ENCODE measurements at regions not wholly inside any gene's neighbourhood (a gene's known extent, or its start where the extent isn't known, plus 50 kb on each side); places are given as distances from the start of the nearest gene placed in this dataset.
"Not testable (repeated sequence)": the region's sequence is repeated elsewhere in the genome, so short reads cannot be mapped to it uniquely, and the experiment has no call there.

- H3K4me1 ChIP-seq = no peaks in the 10 kb centered on the region
- no peak overlapping the region for H3K27ac ChIP-seq
- H2AFZ ChIP-seq = no peak overlapping the region
- no peak overlapping the region for H3K4me2 ChIP-seq (ENCODE audit: low read length)
- H3K9ac ChIP-seq = no peak overlapping the region
- H3K27me3 ChIP-seq (ENCODE audit: control insufficient read depth, insufficient read depth, low read length) = no peaks in the 10 kb centered on the region
- H3K79me2 ChIP-seq = no peaks in the 10 kb centered on the region
- TF ChIP-seq, protein P1, sequence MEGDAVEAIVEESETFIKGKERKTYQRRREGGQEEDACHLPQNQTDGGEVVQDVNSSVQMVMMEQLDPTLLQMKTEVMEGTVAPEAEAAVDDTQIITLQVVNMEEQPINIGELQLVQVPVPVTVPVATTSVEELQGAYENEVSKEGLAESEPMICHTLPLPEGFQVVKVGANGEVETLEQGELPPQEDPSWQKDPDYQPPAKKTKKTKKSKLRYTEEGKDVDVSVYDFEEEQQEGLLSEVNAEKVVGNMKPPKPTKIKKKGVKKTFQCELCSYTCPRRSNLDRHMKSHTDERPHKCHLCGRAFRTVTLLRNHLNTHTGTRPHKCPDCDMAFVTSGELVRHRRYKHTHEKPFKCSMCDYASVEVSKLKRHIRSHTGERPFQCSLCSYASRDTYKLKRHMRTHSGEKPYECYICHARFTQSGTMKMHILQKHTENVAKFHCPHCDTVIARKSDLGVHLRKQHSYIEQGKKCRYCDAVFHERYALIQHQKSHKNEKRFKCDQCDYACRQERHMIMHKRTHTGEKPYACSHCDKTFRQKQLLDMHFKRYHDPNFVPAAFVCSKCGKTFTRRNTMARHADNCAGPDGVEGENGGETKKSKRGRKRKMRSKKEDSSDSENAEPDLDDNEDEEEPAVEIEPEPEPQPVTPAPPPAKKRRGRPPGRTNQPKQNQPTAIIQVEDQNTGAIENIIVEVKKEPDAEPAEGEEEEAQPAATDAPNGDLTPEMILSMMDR (IDR thresholded peaks at IDR 0.05) = no peak
- no peak overlapping the region for H3K4me3 ChIP-seq (ENCODE audit: low read depth, low read length)
- no peaks in the 10 kb centered on the region for H3K36me3 ChIP-seq (ENCODE audit: control insufficient read depth, insufficient read depth, low read length)
- no peaks in the 10 kb centered on the region for H3K9me3 ChIP-seq (ENCODE audit: control insufficient read depth, low read length)
Observed at GRCh38 chr7:109637428-109637990, 1067.8 kb downstream of the DNAJB9 start.

- no peak overlapping the region for H3K9ac ChIP-seq
- no peaks in the 10 kb centered on the region for H3K27me3 ChIP-seq (ENCODE audit: control insufficient read depth, insufficient read depth, low read length)
- no peak overlapping the region for H3K4me3 ChIP-seq (ENCODE audit: low read depth, low read length)
- H2AFZ ChIP-seq = no peak overlapping the region
- no peak overlapping the region for H3K27ac ChIP-seq
- no peak overlapping the region for H3K4me2 ChIP-seq (ENCODE audit: low read length)
- no peaks in the 10 kb centered on the region for H3K9me3 ChIP-seq (ENCODE audit: control insufficient read depth, low read length)
- H3K79me2 ChIP-seq = no peaks in the 10 kb centered on the region
- TF ChIP-seq, protein P1 (IDR thresholded peaks at IDR 0.05) = no peak
- H3K36me3 ChIP-seq (ENCODE audit: control insufficient read depth, insufficient read depth, low read length) = no peaks in the 10 kb centered on the region
- H3K4me1 ChIP-seq = no peaks in the 10 kb centered on the region
Observed at GRCh38 chr7:109638321-109638720, 1068.6 kb downstream of the DNAJB9 start.

GRCh38 chr7:109639561-109639960 lies 1069.9 kb downstream of the DNAJB9 start:
- Histone ChIP-seq H3K4me3 (ENCODE audit: low read depth, low read length) (no peak overlapping the region), H3K36me3 (ENCODE audit: control insufficient read depth, insufficient read depth, low read length) (no peaks in the 10 kb centered on the region), H3K79me2 (no peaks in the 10 kb centered on the region), H3K9ac (no peak overlapping the region), H3K27me3 (ENCODE audit: control insufficient read depth, insufficient read depth, low read length) (no peaks in the 10 kb centered on the region), H3K4me2 (ENCODE audit: low read length) (no peak overlapping the region), H2AFZ (no peak overlapping the region), H3K9me3 (ENCODE audit: control insufficient read depth, low read length) (no peaks in the 10 kb centered on the region), H3K27ac (no peak overlapping the region), H3K4me1 (no peaks in the 10 kb centered on the region)
- TF ChIP-seq, protein P1 (IDR thresholded peaks at IDR 0.05) = no peak

GRCh38 chr7:109641445-109641844 lies 1071.8 kb downstream of the DNAJB9 start:
- TF ChIP-seq, protein P1 (IDR thresholded peaks at IDR 0.05) = no peak
- Histone ChIP-seq H3K9ac (no peak overlapping the region), H3K4me1 (no peaks in the 10 kb centered on the region), H3K79me2 (no peaks in the 10 kb centered on the region), H3K27ac (no peak overlapping the region), H3K27me3 (ENCODE audit: control insufficient read depth, insufficient read depth, low read length) (no peaks in the 10 kb centered on the region), H3K4me3 (ENCODE audit: low read depth, low read length) (no peak overlapping the region), H3K36me3 (ENCODE audit: control insufficient read depth, insufficient read depth, low read length) (no peaks in the 10 kb centered on the region), H3K9me3 (ENCODE audit: control insufficient read depth, low read length) (no peaks in the 10 kb centered on the region), H2AFZ (no peak overlapping the region), H3K4me2 (ENCODE audit: low read length) (no peak overlapping the region)

GRCh38 chr7:109646124-109646523 lies 1076.5 kb downstream of the DNAJB9 start:
- Histone ChIP-seq H3K4me3 (ENCODE audit: low read depth, low read length) (no peak overlapping the region), H2AFZ (no peak overlapping the region), H3K9ac (no peak overlapping the region), H3K4me2 (ENCODE audit: low read length) (no peak overlapping the region), H3K4me1 (no peaks in the 10 kb centered on the region), H3K36me3 (ENCODE audit: control insufficient read depth, insufficient read depth, low read length) (no peaks in the 10 kb centered on the region), H3K27ac (no peak overlapping the region), H3K9me3 (ENCODE audit: control insufficient read depth, low read length) (no peaks in the 10 kb centered on the region), H3K27me3 (ENCODE audit: control insufficient read depth, insufficient read depth, low read length) (no peaks in the 10 kb centered on the region), H3K79me2 (no peaks in the 10 kb centered on the region)
- TF ChIP-seq, protein P1 (IDR thresholded peaks at IDR 0.05) = no peak

GRCh38 chr7:109646594-109646993 lies 1076.9 kb downstream of the DNAJB9 start:
- not testable (repeated sequence) for H3K4me1 ChIP-seq; H3K9me3 ChIP-seq (ENCODE audit: control insufficient read depth, low read length); H3K27ac ChIP-seq; H2AFZ ChIP-seq; H3K4me3 ChIP-seq (ENCODE audit: low read depth, low read length); H3K27me3 ChIP-seq (ENCODE audit: control insufficient read depth, insufficient read depth, low read length); H3K79me2 ChIP-seq; H3K4me2 ChIP-seq (ENCODE audit: low read length); H3K36me3 ChIP-seq (ENCODE audit: control insufficient read depth, insufficient read depth, low read length); H3K9ac ChIP-seq

- not testable (repeated sequence) for H3K4me3 ChIP-seq (ENCODE audit: low read depth, low read length); H3K27me3 ChIP-seq (ENCODE audit: control insufficient read depth, insufficient read depth, low read length); H3K4me1 ChIP-seq; H2AFZ ChIP-seq; H3K36me3 ChIP-seq (ENCODE audit: control insufficient read depth, insufficient read depth, low read length); H3K4me2 ChIP-seq (ENCODE audit: low read length); H3K79me2 ChIP-seq; H3K9ac ChIP-seq; H3K27ac ChIP-seq; H3K9me3 ChIP-seq (ENCODE audit: control insufficient read depth, low read length)
Observed at GRCh38 chr7:109647263-109647662, 1077.6 kb downstream of the DNAJB9 start.
